ENCODE measurements at regions not wholly inside any gene's neighbourhood (a gene's known extent, or its start where the extent isn't known, plus 50 kb on each side); places are given as distances from the start of the nearest gene placed in this dataset.

GRCh38 chr17:65320820-65321219 is 183.7 kb downstream of the RGS9 start:
- TF ChIP-seq CTCF (IDR thresholded peaks at IDR 0.05) (no peak), POLR2A (IDR thresholded peaks at IDR 0.05) (no peak)

Data from ovary (tissue), 3 donors.